HepG2 (cell line): ENCODE measurements at regions not wholly inside any gene's neighbourhood (a gene's known extent, or its start where the extent isn't known, plus 50 kb on each side); places are given as distances from the start of the nearest gene placed in this dataset.

ENCODE experiments used
- CREM ChIP-seq, 2 experiments: sonication (generic) in 1 of 2; formaldehyde crosslinking in 1 of 2; IDR thresholded peaks; 2 replicates each; pipeline versions ENCODE4 v1.4.0 to v1.6.1; 2016 to 2020; ENCODE audit warnings: antibody characterized with exemption in 1 of 2, mild to moderate bottlenecking in 1 of 2, missing genetic modification reagents in 1 of 2
- FIP1L1 ChIP-seq: fragments of 200-400 bp; formaldehyde crosslinking; IDR thresholded peaks from 2 replicates; pipeline ENCODE4 v1.6.1; 2018; ENCODE audit warnings: low read depth, mild to moderate bottlenecking, low read length, moderate library complexity, borderline replicate concordance; ENCODE audit not compliant: insufficient read depth
- HOXA7 ChIP-seq: sonication (generic); formaldehyde crosslinking; IDR thresholded peaks from 2 replicates; pipeline ENCODE4 v1.8.1; 2022; ENCODE audit warnings: mild to moderate bottlenecking, missing genetic modification reagents, moderate library complexity
- HOXD1 ChIP-seq: sonication (generic); formaldehyde crosslinking; IDR thresholded peaks from 2 replicates; pipeline ENCODE4 v1.5.0; 2020; ENCODE audit warnings: missing genetic modification reagents
- KLF13 ChIP-seq: sonication (generic); formaldehyde crosslinking; IDR thresholded peaks from 2 replicates; pipeline ENCODE4 v1.4.0; 2020; ENCODE audit warnings: mild to moderate bottlenecking, missing genetic modification reagents
- MNT ChIP-seq: fragments of 450-650 bp; IDR thresholded peaks from 2 replicates; pipeline ENCODE4 v1.6.1; 2016
- POLR2AphosphoS5 ChIP-seq: IDR thresholded peaks from 2 replicates; pipeline ENCODE4 v1.6.1; 2012; ENCODE audit warnings: low read depth, low read length
- POLR2G ChIP-seq: fragments of 200-400 bp; formaldehyde crosslinking; IDR thresholded peaks from 2 replicates; pipeline ENCODE4 v1.6.1; 2018; ENCODE audit warnings: mild to moderate bottlenecking, low read depth, low read length, moderate library complexity
- SMARCC2 ChIP-seq: fragments of 450-650 bp; IDR thresholded peaks from 2 replicates; pipeline ENCODE4 v1.6.1; 2017; ENCODE audit warnings: antibody characterized with exemption, mild to moderate bottlenecking
- ZNF331 ChIP-seq: sonication (generic); formaldehyde crosslinking; IDR thresholded peaks from 2 replicates; pipeline ENCODE4 v1.4.0; 2020; ENCODE audit warnings: missing genetic modification reagents
- ZNF510 ChIP-seq: sonication (generic); formaldehyde crosslinking; IDR thresholded peaks from 2 replicates; pipeline ENCODE4 v1.4.0; 2020; ENCODE audit warnings: low read depth, mild to moderate bottlenecking, missing genetic modification reagents
- TF ChIP-seq, protein P1 (sequence below): sonication (generic); formaldehyde crosslinking; IDR thresholded peaks from 2 replicates; pipeline ENCODE4 v1.5.0; 2020; ENCODE audit warnings: mild to moderate bottlenecking, missing genetic modification reagents, moderate library complexity
- TF ChIP-seq, protein P2 (sequence below): sonication (generic); formaldehyde crosslinking; IDR thresholded peaks from 2 replicates; pipeline ENCODE4 v1.8.1; 2023; ENCODE audit warnings: missing genetic modification reagents, inconsistent platforms, borderline replicate concordance
- TF ChIP-seq, protein P3 (sequence below): sonication (generic); formaldehyde crosslinking; IDR thresholded peaks from 2 replicates; pipeline ENCODE4 v1.4.0; 2020; ENCODE audit warnings: missing genetic modification reagents

- no peak for TF ChIP-seq POLR2AphosphoS5
- no peak for TF ChIP-seq MNT
- TF ChIP-seq, protein P1, sequence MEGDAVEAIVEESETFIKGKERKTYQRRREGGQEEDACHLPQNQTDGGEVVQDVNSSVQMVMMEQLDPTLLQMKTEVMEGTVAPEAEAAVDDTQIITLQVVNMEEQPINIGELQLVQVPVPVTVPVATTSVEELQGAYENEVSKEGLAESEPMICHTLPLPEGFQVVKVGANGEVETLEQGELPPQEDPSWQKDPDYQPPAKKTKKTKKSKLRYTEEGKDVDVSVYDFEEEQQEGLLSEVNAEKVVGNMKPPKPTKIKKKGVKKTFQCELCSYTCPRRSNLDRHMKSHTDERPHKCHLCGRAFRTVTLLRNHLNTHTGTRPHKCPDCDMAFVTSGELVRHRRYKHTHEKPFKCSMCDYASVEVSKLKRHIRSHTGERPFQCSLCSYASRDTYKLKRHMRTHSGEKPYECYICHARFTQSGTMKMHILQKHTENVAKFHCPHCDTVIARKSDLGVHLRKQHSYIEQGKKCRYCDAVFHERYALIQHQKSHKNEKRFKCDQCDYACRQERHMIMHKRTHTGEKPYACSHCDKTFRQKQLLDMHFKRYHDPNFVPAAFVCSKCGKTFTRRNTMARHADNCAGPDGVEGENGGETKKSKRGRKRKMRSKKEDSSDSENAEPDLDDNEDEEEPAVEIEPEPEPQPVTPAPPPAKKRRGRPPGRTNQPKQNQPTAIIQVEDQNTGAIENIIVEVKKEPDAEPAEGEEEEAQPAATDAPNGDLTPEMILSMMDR (CRISPR knock-in tag) = no peak
- TF ChIP-seq POLR2G = no peak
- no peak for TF ChIP-seq HOXD1 (CRISPR knock-in tag)
- no peak for TF ChIP-seq CREM (IDR thresholded peaks at IDR 0.05)
- no peak for TF ChIP-seq CREM (CRISPR knock-in tag; IDR thresholded peaks at IDR 0.05)
- no peak for TF ChIP-seq FIP1L1
- no peak for TF ChIP-seq ZNF331
- TF ChIP-seq, protein P2, sequence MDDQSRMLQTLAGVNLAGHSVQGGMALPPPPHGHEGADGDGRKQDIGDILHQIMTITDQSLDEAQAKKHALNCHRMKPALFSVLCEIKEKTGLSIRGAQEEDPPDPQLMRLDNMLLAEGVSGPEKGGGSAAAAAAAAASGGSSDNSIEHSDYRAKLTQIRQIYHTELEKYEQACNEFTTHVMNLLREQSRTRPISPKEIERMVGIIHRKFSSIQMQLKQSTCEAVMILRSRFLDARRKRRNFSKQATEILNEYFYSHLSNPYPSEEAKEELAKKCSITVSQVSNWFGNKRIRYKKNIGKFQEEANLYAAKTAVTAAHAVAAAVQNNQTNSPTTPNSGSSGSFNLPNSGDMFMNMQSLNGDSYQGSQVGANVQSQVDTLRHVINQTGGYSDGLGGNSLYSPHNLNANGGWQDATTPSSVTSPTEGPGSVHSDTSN = no peak
- TF ChIP-seq SMARCC2 = no peak
- TF ChIP-seq HOXA7 (CRISPR knock-in tag) = no peak
- TF ChIP-seq KLF13 (CRISPR knock-in tag) = no peak
- no peak for TF ChIP-seq ZNF510 (CRISPR knock-in tag)
- TF ChIP-seq, protein P3, sequence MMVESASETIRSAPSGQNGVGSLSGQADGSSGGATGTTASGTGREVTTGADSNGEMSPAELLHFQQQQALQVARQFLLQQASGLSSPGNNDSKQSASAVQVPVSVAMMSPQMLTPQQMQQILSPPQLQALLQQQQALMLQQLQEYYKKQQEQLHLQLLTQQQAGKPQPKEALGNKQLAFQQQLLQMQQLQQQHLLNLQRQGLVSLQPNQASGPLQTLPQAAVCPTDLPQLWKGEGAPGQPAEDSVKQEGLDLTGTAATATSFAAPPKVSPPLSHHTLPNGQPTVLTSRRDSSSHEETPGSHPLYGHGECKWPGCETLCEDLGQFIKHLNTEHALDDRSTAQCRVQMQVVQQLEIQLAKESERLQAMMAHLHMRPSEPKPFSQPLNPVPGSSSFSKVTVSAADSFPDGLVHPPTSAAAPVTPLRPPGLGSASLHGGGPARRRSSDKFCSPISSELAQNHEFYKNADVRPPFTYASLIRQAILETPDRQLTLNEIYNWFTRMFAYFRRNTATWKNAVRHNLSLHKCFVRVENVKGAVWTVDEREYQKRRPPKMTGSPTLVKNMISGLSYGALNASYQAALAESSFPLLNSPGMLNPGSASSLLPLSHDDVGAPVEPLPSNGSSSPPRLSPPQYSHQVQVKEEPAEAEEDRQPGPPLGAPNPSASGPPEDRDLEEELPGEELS (CRISPR knock-in tag) = no peak
Observed at GRCh38 chr19:30719999-30720345, 347.8 kb downstream of the ZNF536 start.
